RWPE2 (cell line): ENCODE measurements at regions not wholly inside any gene's neighbourhood (a gene's known extent, or its start where the extent isn't known, plus 50 kb on each side); places are given as distances from the start of the nearest gene placed in this dataset.

Experiments
- ATAC-seq: fragments of 200-7000 bp; cut with Tn5 transposase; 3 replicates; pipeline ENCODE4 v1.9.1; 2021; ENCODE audit warnings: low read depth
- DNase-seq: peaks from one replicate; pipeline ENCODE4 v3.0.0-alpha.2; 2020; ENCODE audit warnings: low spot score
- H3K27ac ChIP-seq: fragments of 450-650 bp; 2 replicates; pipeline ENCODE4 v1.5.1; 2017; ENCODE audit warnings: mild to moderate bottlenecking; ENCODE audit not compliant: poor library complexity, severe bottlenecking
- H3K27me3 ChIP-seq: fragments of 250-450 bp; sonication (Bioruptor Pico); 2 replicates; pipeline ENCODE4 v1.5.1; 2021; ENCODE audit warnings: mild to moderate bottlenecking, moderate library complexity; ENCODE audit not compliant: insufficient read depth, poor library complexity, severe bottlenecking
- H3K36me3 ChIP-seq: fragments of 250-450 bp; sonication (Bioruptor Pico); 2 replicates; pipeline ENCODE4 v1.5.1; 2020; ENCODE audit warnings: low read depth, mild to moderate bottlenecking, moderate library complexity
- H3K4me1 ChIP-seq: fragments of 250-450 bp; sonication (Bioruptor Pico); 2 replicates; pipeline ENCODE4 v1.5.1; 2021; ENCODE audit warnings: mild to moderate bottlenecking, moderate library complexity; ENCODE audit not compliant: insufficient read depth, poor library complexity, severe bottlenecking
- H3K4me3 ChIP-seq: fragments of 250-450 bp; sonication (Bioruptor Pico); 2 replicates; pipeline ENCODE4 v1.5.1; 2021; ENCODE audit warnings: mild to moderate bottlenecking, moderate library complexity; ENCODE audit not compliant: severe bottlenecking
- H3K9me3 ChIP-seq: fragments of 250-450 bp; sonication (Bioruptor Pico); 2 replicates; pipeline ENCODE4 v1.5.1; 2021; ENCODE audit warnings: mild to moderate bottlenecking, moderate library complexity; ENCODE audit not compliant: severe bottlenecking
- TF ChIP-seq, protein P1 (sequence below): fragments of 450-650 bp; IDR thresholded peaks from one replicate; pipeline ENCODE4 v1.5.1; 2017; ENCODE audit warnings: mild to moderate bottlenecking, moderate library complexity; ENCODE audit not compliant: poor library complexity, severe bottlenecking

DNA sequence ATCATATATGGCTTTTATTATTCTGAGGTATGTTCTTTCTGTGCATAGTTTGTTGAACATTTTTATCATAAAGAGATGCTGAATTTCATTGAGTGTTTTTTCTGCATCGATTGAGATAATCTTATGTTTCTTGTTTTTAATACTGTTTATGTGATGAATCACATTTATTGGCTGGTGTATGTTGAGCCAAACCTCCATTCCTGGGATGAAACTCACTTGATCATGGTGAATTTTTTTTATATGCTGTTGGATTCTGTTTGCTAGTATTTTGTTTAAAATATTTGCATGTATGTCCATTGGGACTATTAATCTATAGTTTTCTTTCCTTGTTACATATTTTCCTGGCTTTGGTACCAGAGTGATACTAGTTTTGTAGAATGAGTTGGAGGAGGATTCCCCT is 500.2 kb downstream of the CDH11 start:
- Histone ChIP-seq H3K4me1 (no peaks in the 10 kb centered on the region), H3K4me3 (no peak overlapping the region), H3K27ac (no peak overlapping the region), H3K27me3 (peaks cover 8% of the 10 kb centered on the region), H3K9me3 (no peaks in the 10 kb centered on the region), H3K36me3 (no peaks in the 10 kb centered on the region)
- no peak for DNase-seq
- no peak for ATAC-seq
- TF ChIP-seq, protein P1, sequence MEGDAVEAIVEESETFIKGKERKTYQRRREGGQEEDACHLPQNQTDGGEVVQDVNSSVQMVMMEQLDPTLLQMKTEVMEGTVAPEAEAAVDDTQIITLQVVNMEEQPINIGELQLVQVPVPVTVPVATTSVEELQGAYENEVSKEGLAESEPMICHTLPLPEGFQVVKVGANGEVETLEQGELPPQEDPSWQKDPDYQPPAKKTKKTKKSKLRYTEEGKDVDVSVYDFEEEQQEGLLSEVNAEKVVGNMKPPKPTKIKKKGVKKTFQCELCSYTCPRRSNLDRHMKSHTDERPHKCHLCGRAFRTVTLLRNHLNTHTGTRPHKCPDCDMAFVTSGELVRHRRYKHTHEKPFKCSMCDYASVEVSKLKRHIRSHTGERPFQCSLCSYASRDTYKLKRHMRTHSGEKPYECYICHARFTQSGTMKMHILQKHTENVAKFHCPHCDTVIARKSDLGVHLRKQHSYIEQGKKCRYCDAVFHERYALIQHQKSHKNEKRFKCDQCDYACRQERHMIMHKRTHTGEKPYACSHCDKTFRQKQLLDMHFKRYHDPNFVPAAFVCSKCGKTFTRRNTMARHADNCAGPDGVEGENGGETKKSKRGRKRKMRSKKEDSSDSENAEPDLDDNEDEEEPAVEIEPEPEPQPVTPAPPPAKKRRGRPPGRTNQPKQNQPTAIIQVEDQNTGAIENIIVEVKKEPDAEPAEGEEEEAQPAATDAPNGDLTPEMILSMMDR = no peak

DNA sequence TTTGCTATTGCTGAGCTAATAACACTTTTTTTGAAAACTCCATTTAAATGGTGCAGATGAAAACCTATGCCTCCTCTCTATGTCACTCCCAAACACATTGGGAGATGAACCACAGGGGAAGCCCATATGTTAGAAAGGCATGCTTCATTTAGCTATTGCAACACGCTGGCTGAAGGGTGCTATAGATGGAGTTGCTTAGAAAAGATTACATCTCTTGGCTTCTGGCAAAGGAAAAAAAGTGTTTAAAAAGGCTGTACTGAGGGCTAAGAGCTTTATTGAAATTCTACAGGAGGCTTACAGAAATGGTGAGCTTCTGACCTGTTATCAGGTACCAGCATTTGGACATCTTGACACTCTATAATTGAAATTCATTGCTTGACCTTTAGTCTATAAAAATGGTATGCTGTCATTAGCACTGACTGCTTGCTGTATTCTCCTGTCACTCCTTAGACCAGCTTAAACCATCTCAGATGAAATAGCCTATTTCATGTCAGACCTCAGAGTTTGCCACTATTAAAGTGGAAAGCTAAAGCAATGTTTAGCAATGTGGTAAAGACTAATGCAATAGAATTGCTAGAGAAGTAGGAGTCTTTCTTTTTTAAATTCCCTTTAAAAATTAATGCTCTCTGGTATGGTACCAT is 503.9 kb downstream of the CDH11 start:
- TF ChIP-seq, protein P1 = no peak
- ATAC-seq = no peak
- Histone ChIP-seq H3K36me3 (no peaks in the 10 kb centered on the region), H3K4me3 (no peak overlapping the region), H3K27ac (no peak overlapping the region), H3K27me3 (peaks cover 4% of the 10 kb centered on the region), H3K9me3 (no peaks in the 10 kb centered on the region), H3K4me1 (no peaks in the 10 kb centered on the region)
- DNase-seq = no peak

DNA sequence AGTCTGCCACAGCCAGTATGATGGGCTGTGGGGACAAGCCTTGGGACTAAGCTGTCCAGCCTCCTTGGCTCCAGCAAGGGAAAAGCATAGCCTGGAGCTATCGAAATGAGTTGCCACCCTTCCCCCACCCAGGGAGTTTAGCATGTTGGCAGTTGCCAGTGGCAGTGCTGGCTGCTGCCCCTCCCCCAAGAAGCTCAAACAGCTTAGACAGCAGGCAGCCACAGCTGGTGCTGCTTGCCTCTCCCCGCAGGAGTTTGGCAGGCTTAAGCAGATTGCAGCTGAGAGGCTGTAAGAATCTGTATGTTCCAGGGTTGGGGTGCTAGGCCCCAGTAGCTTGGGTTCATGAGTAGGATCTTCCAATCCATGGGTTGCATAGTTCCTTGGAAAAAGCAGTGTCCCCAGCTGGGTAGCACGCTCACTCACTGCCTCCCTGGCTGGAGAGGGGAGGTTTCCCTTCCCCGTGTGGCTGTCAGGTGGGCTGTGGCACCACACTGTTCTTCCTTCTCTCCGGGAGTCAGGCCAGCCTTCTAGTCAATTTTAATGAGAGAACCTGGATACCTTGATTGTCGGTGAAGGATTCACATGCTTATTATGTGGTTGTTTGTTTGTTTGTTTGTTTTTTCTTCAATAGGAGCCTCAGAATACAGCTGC is 506.1 kb downstream of the CDH11 start:
- H3K9me3 ChIP-seq = no peaks in the 10 kb centered on the region
- DNase-seq (peak; percentile 32), ATAC-seq (no peak)
- no peaks in the 10 kb centered on the region for H3K36me3 ChIP-seq
- no peak overlapping the region for H3K4me3 ChIP-seq
- H3K27me3 ChIP-seq = peaks cover 4% of the 10 kb centered on the region
- TF ChIP-seq, protein P1 = no peak
- H3K4me1 ChIP-seq = no peaks in the 10 kb centered on the region
- H3K27ac ChIP-seq = no peak overlapping the region

DNA sequence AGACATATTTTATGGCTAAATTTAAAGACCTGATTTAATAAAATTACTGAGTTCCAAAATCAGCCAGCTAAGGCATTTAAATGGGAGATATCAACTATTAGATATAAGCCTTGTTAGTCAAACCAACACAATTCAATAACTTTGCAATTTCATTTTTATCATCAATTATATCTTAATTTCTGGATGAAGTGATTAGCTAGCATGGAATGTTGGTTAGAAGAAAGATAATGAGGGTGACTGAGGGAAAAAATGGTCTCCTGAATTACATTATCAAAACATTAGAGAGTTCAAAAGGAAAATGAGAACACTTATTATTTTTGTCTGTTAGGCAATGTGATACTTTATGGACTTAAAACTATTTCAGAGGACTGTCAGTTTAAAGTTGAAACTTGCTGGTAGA is 525.7 kb downstream of the CDH11 start:
- no peak for DNase-seq
- H3K4me3 ChIP-seq = no peak overlapping the region
- TF ChIP-seq, protein P1 = no peak
- no peaks in the 10 kb centered on the region for H3K4me1 ChIP-seq
- no peaks in the 10 kb centered on the region for H3K9me3 ChIP-seq
- no peak overlapping the region for H3K27ac ChIP-seq
- H3K27me3 ChIP-seq = peaks cover 1% of the 10 kb centered on the region
- no peaks in the 10 kb centered on the region for H3K36me3 ChIP-seq
- ATAC-seq = no peak

DNA sequence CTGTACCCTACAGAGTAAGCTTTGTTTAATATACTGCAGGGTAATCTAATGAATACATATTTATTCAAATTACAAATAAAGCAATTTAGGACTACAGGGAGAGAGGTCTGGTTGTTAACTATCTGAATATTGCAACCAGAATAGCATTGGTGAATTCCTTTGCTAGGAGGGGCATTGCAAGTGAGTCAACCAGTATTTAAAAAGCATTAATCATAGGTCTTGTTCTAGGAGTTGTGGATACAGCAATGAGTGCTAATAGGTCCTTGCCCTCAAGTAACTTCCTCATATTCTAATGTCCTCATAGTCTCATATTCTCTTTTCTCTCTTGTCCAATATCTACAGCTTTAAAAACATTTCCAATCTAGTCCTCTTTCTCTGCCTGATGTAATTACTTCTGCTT is 531.4 kb downstream of the CDH11 start:
- Histone ChIP-seq H3K9me3 (no peaks in the 10 kb centered on the region), H3K27me3 (no peaks in the 10 kb centered on the region), H3K36me3 (no peaks in the 10 kb centered on the region), H3K4me1 (peaks cover 14% of the 10 kb centered on the region), H3K27ac (peak overlapping the region; percentile 54), H3K4me3 (no peak overlapping the region)
- ATAC-seq (peak; percentile 87), DNase-seq (no peak)
- TF ChIP-seq, protein P1 = no peak
